ENCODE measurements at regions not wholly inside any gene's neighbourhood (a gene's known extent, or its start where the extent isn't known, plus 50 kb on each side); places are given as distances from the start of the nearest gene placed in this dataset.

GRCh38 chr20:56689318-56689717 lies 60.2 kb downstream of the TFAP2C start:
- TF ChIP-seq CTCF (IDR thresholded peaks at IDR 0.05), result no peak
- peaks cover 4% of the 10 kb centered on the region for H3K27me3 Mint-ChIP-seq (ENCODE audit: low read depth, poor library complexity)
- peaks cover 10% of the 10 kb centered on the region for H3K4me1 Mint-ChIP-seq
- H3K9me3 Mint-ChIP-seq, result no peaks in the 10 kb centered on the region
- H3K4me3 Mint-ChIP-seq, result no peak overlapping the region
- H3K27ac Mint-ChIP-seq, result no peak overlapping the region
- no peaks in the 10 kb centered on the region for H3K36me3 Mint-ChIP-seq (ENCODE audit: low read depth)
- peak; percentile 13 for DNase-seq

GRCh38 chr20:56689852-56690485 lies 60.9 kb downstream of the TFAP2C start:
- peaks cover 4% of the 10 kb centered on the region for H3K27me3 Mint-ChIP-seq (ENCODE audit: low read depth, poor library complexity)
- H3K27ac Mint-ChIP-seq, result no peak overlapping the region
- H3K36me3 Mint-ChIP-seq (ENCODE audit: low read depth), result no peaks in the 10 kb centered on the region
- no peak overlapping the region for H3K4me3 Mint-ChIP-seq
- DNase-seq, result no peak
- no peak for TF ChIP-seq CTCF (IDR thresholded peaks at IDR 0.05)
- H3K4me1 Mint-ChIP-seq, result peaks cover 10% of the 10 kb centered on the region
- no peaks in the 10 kb centered on the region for H3K9me3 Mint-ChIP-seq

- no peak for DNase-seq
- no peak overlapping the region for H3K27ac Mint-ChIP-seq
- peaks cover 10% of the 10 kb centered on the region for H3K4me1 Mint-ChIP-seq
- no peak for TF ChIP-seq CTCF (IDR thresholded peaks at IDR 0.05)
- no peaks in the 10 kb centered on the region for H3K36me3 Mint-ChIP-seq (ENCODE audit: low read depth)
- H3K27me3 Mint-ChIP-seq (ENCODE audit: low read depth, poor library complexity), result peaks cover 4% of the 10 kb centered on the region
- no peaks in the 10 kb centered on the region for H3K9me3 Mint-ChIP-seq
- no peak overlapping the region for H3K4me3 Mint-ChIP-seq
Measured at GRCh38 chr20:56690531-56691175, 61.5 kb downstream of the TFAP2C start.

GRCh38 chr20:56691325-56691998 lies 62.4 kb downstream of the TFAP2C start:
- Mint-ChIP-seq H3K4me3 (no peak overlapping the region), H3K27me3 (ENCODE audit: low read depth, poor library complexity) (peaks cover 4% of the 10 kb centered on the region), H3K36me3 (ENCODE audit: low read depth) (no peaks in the 10 kb centered on the region), H3K9me3 (no peaks in the 10 kb centered on the region), H3K4me1 (peaks cover 10% of the 10 kb centered on the region), H3K27ac (no peak overlapping the region)
- no peak for DNase-seq
- TF ChIP-seq CTCF (IDR thresholded peaks at IDR 0.05), result no peak

- no peak overlapping the region for H3K27ac Mint-ChIP-seq
- no peak overlapping the region for H3K4me3 Mint-ChIP-seq
- H3K27me3 Mint-ChIP-seq (ENCODE audit: low read depth, poor library complexity), result peaks cover 4% of the 10 kb centered on the region
- peaks cover 10% of the 10 kb centered on the region for H3K4me1 Mint-ChIP-seq
- DNase-seq, result no peak
- H3K36me3 Mint-ChIP-seq (ENCODE audit: low read depth), result no peaks in the 10 kb centered on the region
- TF ChIP-seq CTCF (IDR thresholded peaks at IDR 0.05), result no peak
- H3K9me3 Mint-ChIP-seq, result no peaks in the 10 kb centered on the region
Measured at GRCh38 chr20:56693217-56693616, 64.1 kb downstream of the TFAP2C start.

All from nephron progenitor cell (in vitro differentiated cells).